Caco-2 (cell line): ENCODE measurements at regions not wholly inside any gene's neighbourhood (a gene's known extent, or its start where the extent isn't known, plus 50 kb on each side); places are given as distances from the start of the nearest gene placed in this dataset.
A peak's percentile ranks its signal among the peaks of the same experiment; 100 is the strongest.

Source experiments
- BruUV-seq: library from RNA; stranded (reverse); fragments of 400-500 nt; replicated peaks from 2 replicates; lab custom pipeline; 2021; lab: Mats Ljungman, UMichigan
- CTCF ChIA-PET: fragments of 300-600 bp; sonication (Branson Sonifier 250); formaldehyde crosslinking; loops from one replicate; lab custom pipeline; 2022; ENCODE audit warnings: antibody characterized with exemption; lab: Charles Lee
- POLR2A ChIA-PET: fragments of 300-600 bp; sonication (Branson Sonifier 250); formaldehyde crosslinking; loops from one replicate; lab custom pipeline; 2022; ENCODE audit warnings: antibody characterized with exemption; lab: Charles Lee
- DNase-seq, 2 experiments: peaks; one replicate each; pipeline versions ENCODE4 v3.0.0 to v3.0.0-alpha.2; 2020 to 2022
- H3K27me3 ChIP-seq: replicated peaks from 2 replicates; pipeline ENCODE4 v1.6.0; 2011; ENCODE audit warnings: low read length; ENCODE audit not compliant: control insufficient read depth, insufficient read depth
- H3K36me3 ChIP-seq: 2 replicates; pipeline ENCODE4 v1.5.1; 2011; ENCODE audit warnings: low read length; ENCODE audit not compliant: control insufficient read depth, insufficient read depth
- H3K4me1 ChIP-seq: fragments of 250-450 bp; sonication (Bioruptor Pico); 2 replicates; pipeline ENCODE4 v1.5.1; 2020; ENCODE audit warnings: mild to moderate bottlenecking
- H3K4me3 ChIP-seq: 2 replicates; pipeline ENCODE4 v1.5.1; 2011; ENCODE audit warnings: low read depth, mild to moderate bottlenecking, control low read depth, low read length
- H3K9me3 ChIP-seq: fragments of 250-450 bp; sonication (Bioruptor Pico); 2 replicates; pipeline ENCODE4 v1.5.1; 2020; ENCODE audit warnings: mild to moderate bottlenecking, moderate library complexity
- H3K27ac Mint-ChIP-seq: one replicate; pipeline ENCODE4 v1.8.0; 2022; ENCODE audit warnings: mixed read lengths; ENCODE audit not compliant: unreplicated experiment
- H3K27me3 Mint-ChIP-seq: one replicate; pipeline ENCODE4 v1.8.0; 2022; ENCODE audit warnings: mixed read lengths; ENCODE audit not compliant: insufficient read depth, unreplicated experiment
- H3K36me3 Mint-ChIP-seq: one replicate; pipeline ENCODE4 v1.8.0; 2022; ENCODE audit warnings: mild to moderate bottlenecking, mixed read lengths; ENCODE audit not compliant: insufficient read depth, unreplicated experiment
- H3K4me1 Mint-ChIP-seq: one replicate; pipeline ENCODE4 v1.8.0; 2022; ENCODE audit warnings: low read depth, mixed read lengths; ENCODE audit not compliant: unreplicated experiment
- H3K4me3 Mint-ChIP-seq: one replicate; pipeline ENCODE4 v1.8.0; 2022; ENCODE audit warnings: mild to moderate bottlenecking, moderate library complexity, mixed read lengths; ENCODE audit not compliant: unreplicated experiment
- H3K9me3 Mint-ChIP-seq: one replicate; pipeline ENCODE4 v1.8.0; 2022; ENCODE audit warnings: mixed read lengths; ENCODE audit not compliant: unreplicated experiment
- intact Hi-C: fragments of 100-400 bp; cut with micrococcal nuclease; formaldehyde crosslinking; loops from one replicate; pipeline ENCODE4 v1.10.0; 2022; ENCODE audit not compliant: unreplicated experiment
- TF ChIP-seq, protein P1 (sequence below), 2 experiments: fragments of 200-600 bp in 1 of 2; IDR thresholded peaks; 1 replicate in 1 of 2; 2 replicates in 1 of 2; pipeline versions ENCODE4 v1.5.1 to v1.8.0; 2011 to 2022; ENCODE audit warnings: antibody characterized with exemption in 1 of 2, control low read depth in 1 of 2, inconsistent platforms in 1 of 2, low read depth in 1 of 2, low read length in 1 of 2, mild to moderate bottlenecking in 1 of 2, moderate library complexity in 1 of 2; ENCODE audit not compliant: insufficient read depth in 1 of 2, severe bottlenecking in 1 of 2, unreplicated experiment in 1 of 2

DNA sequence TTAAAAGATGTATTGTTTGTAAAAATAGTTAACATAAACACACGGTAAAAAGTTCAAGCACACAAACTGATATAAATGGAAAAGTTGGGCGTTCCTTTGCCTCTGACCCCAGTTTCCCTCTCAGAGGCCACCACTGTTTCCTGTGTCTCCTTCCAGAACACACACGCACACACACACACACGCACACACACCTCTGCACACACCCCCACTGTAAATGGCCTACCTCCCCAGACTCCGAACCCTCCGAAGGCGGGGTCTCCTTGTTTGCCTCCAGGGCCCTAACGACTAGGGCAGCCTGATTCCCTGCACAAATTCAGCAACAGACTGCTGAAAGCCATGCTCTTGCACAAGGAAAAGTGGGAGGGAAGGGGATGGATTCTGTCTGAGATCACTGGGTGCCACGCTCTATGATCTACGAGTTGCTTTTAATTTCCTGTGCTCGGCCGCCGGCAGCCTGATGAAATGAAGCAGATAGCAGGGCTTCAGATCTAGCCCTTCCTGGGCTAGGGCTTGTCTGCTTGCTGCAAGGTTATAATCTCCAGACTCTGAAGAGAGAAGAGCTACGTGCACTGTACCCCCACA lies 184.0 kb upstream of the IL12B start:
- Histone ChIP-seq H3K4me1 (peaks cover 5% of the 10 kb centered on the region; the same call in 1 of the 2 replicates), H3K9me3 (no peaks in the 10 kb centered on the region), H3K36me3 (no peaks in the 10 kb centered on the region), H3K4me3 (no peak overlapping the region), H3K27me3 (no peaks in the 10 kb centered on the region)
- Mint-ChIP-seq H3K4me1 (no peaks in the 10 kb centered on the region), H3K27ac (no peak overlapping the region), H3K9me3 (peaks cover 3% of the 10 kb centered on the region), H3K27me3 (peaks cover 4% of the 10 kb centered on the region), H3K4me3 (no peak overlapping the region), H3K36me3 (no peaks in the 10 kb centered on the region)
- TF ChIP-seq, protein P1, sequence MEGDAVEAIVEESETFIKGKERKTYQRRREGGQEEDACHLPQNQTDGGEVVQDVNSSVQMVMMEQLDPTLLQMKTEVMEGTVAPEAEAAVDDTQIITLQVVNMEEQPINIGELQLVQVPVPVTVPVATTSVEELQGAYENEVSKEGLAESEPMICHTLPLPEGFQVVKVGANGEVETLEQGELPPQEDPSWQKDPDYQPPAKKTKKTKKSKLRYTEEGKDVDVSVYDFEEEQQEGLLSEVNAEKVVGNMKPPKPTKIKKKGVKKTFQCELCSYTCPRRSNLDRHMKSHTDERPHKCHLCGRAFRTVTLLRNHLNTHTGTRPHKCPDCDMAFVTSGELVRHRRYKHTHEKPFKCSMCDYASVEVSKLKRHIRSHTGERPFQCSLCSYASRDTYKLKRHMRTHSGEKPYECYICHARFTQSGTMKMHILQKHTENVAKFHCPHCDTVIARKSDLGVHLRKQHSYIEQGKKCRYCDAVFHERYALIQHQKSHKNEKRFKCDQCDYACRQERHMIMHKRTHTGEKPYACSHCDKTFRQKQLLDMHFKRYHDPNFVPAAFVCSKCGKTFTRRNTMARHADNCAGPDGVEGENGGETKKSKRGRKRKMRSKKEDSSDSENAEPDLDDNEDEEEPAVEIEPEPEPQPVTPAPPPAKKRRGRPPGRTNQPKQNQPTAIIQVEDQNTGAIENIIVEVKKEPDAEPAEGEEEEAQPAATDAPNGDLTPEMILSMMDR (IDR thresholded peaks at IDR 0.05; ENCODE audit: insufficient read depth in 1 of 2, low read depth in 1 of 2, low read length in 1 of 2, severe bottlenecking in 1 of 2, unreplicated experiment in 1 of 2), result no peak
- CTCF ChIA-PET, result no interaction called here
- intact Hi-C loops, result loop anchor here (2.0 to 5.0 kb wide), 2 partner anchors 52 to 70 kb away; no protein-coding TSS in a partner anchor
- BruUV-seq, result no TSS peak
- no peak for DNase-seq
- POLR2A ChIA-PET, result no interaction called here

DNA sequence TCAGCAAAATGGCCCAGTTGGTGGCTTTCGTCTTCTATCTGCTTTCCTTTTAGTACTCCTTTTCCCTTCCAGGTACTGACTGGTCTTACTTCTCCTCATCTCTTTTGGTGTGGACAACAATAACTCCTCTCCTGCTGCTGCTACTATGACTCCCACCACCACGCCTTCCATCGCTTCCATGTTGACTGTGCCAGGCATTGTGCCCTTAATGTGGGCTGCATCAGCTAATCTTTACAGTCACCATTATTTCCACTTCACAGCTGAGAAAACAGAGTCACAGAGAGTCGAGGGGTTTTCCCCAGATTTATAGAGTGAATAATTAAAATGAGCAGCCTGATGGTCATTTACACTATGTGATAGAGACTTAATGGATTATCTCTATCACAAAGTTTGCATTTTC lies 184.9 kb upstream of the IL12B start:
- intact Hi-C loops, result loop anchor here (1.0 to 2.0 kb wide), 2 partner anchors 70 to 400 kb away; no protein-coding TSS in a partner anchor
- H3K27me3 Mint-ChIP-seq, result peaks cover 4% of the 10 kb centered on the region
- Histone ChIP-seq H3K9me3 (no peaks in the 10 kb centered on the region), H3K27me3 (no peaks in the 10 kb centered on the region; the same call in 1 of the 2 replicates), H3K36me3 (no peaks in the 10 kb centered on the region), H3K4me1 (peaks cover 5% of the 10 kb centered on the region; the same call in 1 of the 2 replicates), H3K4me3 (no peak overlapping the region)
- ChIA-PET POLR2A (no interaction called here), CTCF (no interaction called here)
- no peaks in the 10 kb centered on the region for H3K4me1 Mint-ChIP-seq
- H3K27ac Mint-ChIP-seq, result no peak overlapping the region
- H3K9me3 Mint-ChIP-seq, result no peaks in the 10 kb centered on the region
- TF ChIP-seq, protein P1 (IDR thresholded peaks at IDR 0.05; ENCODE audit: insufficient read depth in 1 of 2, low read depth in 1 of 2, low read length in 1 of 2, severe bottlenecking in 1 of 2, unreplicated experiment in 1 of 2), result no peak
- DNase-seq, result no peak
- no peaks in the 10 kb centered on the region for H3K36me3 Mint-ChIP-seq
- BruUV-seq, result no TSS peak
- H3K4me3 Mint-ChIP-seq, result no peak overlapping the region

DNA sequence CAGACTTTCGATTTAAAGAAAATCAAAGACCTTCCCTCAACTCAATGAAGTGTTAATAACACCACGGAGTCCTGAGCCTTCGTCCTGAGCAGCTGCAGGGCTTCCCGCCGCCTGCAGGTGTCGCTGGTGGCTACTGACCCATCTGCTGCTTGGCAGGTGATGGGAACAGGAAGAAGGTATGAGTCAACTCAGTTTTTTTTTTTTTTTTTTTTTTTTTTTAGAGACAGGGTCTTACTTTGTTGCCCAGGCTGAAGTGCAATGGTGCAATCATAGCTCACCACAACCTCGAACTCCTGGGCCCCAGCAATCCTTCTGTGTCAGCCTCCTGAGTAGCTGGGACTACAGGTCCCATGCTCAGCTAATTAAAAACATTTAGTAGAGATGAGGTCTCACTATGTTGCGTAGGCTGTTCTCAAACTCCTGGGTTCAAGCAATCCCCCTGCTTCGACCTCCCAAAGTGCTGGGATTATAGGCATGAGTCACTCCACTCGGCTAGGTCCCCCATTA lies 185.7 kb upstream of the IL12B start:
- BruUV-seq, result no TSS peak
- Mint-ChIP-seq H3K9me3 (no peaks in the 10 kb centered on the region), H3K36me3 (no peaks in the 10 kb centered on the region), H3K27ac (no peak overlapping the region), H3K4me1 (no peaks in the 10 kb centered on the region), H3K27me3 (peaks cover 4% of the 10 kb centered on the region), H3K4me3 (no peak overlapping the region)
- no peaks in the 10 kb centered on the region for H3K9me3 ChIP-seq
- ChIA-PET CTCF (interaction anchor here (0.6 to 0.8 kb wide), 2 partner anchors 41 to 471 kb away, joined by 3 read pairs; no protein-coding TSS in a partner anchor), POLR2A (no interaction called here)
- TF ChIP-seq, protein P1 (IDR thresholded peaks at IDR 0.05; ENCODE audit: insufficient read depth in 1 of 2, low read depth in 1 of 2, low read length in 1 of 2, severe bottlenecking in 1 of 2, unreplicated experiment in 1 of 2), result peak; percentile 73 to 89
- H3K36me3 ChIP-seq, result no peaks in the 10 kb centered on the region
- H3K27me3 ChIP-seq, result no peaks in the 10 kb centered on the region; the same call in 1 of the 2 replicates
- intact Hi-C loops, result loop anchor here (1.0 to 2.0 kb wide), 3 partner anchors 71 to 471 kb away; no protein-coding TSS in a partner anchor
- no peak overlapping the region for H3K4me3 ChIP-seq
- DNase-seq, result peak; percentile 59 to 71
- peaks cover 1% of the 10 kb centered on the region; the same call in 1 of the 2 replicates for H3K4me1 ChIP-seq
